B cell (primary cell): ENCODE measurements at regions not wholly inside any gene's neighbourhood (a gene's known extent, or its start where the extent isn't known, plus 50 kb on each side); places are given as distances from the start of the nearest gene placed in this dataset.

ENCODE experiments used
- EZH2 ChIP-seq: IDR thresholded peaks from 2 replicates; pipeline ENCODE4 v1.6.1; 2012; ENCODE audit warnings: borderline replicate concordance, low read depth, mild to moderate bottlenecking, moderate library complexity, low read length; ENCODE audit not compliant: insufficient read depth, poor library complexity, severe bottlenecking
- TF ChIP-seq, protein P1 (sequence below): fragments of 200-600 bp; IDR thresholded peaks from one replicate; pipeline ENCODE4 v1.8.0; 2022; ENCODE audit warnings: antibody characterized with exemption, mild to moderate bottlenecking

- TF ChIP-seq, protein P1, sequence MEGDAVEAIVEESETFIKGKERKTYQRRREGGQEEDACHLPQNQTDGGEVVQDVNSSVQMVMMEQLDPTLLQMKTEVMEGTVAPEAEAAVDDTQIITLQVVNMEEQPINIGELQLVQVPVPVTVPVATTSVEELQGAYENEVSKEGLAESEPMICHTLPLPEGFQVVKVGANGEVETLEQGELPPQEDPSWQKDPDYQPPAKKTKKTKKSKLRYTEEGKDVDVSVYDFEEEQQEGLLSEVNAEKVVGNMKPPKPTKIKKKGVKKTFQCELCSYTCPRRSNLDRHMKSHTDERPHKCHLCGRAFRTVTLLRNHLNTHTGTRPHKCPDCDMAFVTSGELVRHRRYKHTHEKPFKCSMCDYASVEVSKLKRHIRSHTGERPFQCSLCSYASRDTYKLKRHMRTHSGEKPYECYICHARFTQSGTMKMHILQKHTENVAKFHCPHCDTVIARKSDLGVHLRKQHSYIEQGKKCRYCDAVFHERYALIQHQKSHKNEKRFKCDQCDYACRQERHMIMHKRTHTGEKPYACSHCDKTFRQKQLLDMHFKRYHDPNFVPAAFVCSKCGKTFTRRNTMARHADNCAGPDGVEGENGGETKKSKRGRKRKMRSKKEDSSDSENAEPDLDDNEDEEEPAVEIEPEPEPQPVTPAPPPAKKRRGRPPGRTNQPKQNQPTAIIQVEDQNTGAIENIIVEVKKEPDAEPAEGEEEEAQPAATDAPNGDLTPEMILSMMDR, result no peak
- no peak for TF ChIP-seq EZH2
Observed at GRCh38 chr6:111940801-111941200, 67.5 kb upstream of the FYN start.
